Stimulated activated CD4-positive, alpha-beta T cell treated with anti-CD3 and anti-CD28 coated beads, Interleukin-15, amount 100 ng/mL, for 48 hours (primary cell): ENCODE measurements at regions not wholly inside any gene's neighbourhood (a gene's known extent, or its start where the extent isn't known, plus 50 kb on each side); places are given as distances from the start of the nearest gene placed in this dataset.
A peak's percentile ranks its signal among the peaks of the same experiment; 100 is the strongest.
"Not testable (repeated sequence)": the region's sequence is repeated elsewhere in the genome, so short reads cannot be mapped to it uniquely, and the experiment has no call there.

ENCODE experiments used
- DNase-seq, 2 donors: peaks; one replicate each; pipeline ENCODE4 v3.0.0-alpha.2; 2020; ENCODE audit warnings: low read depth in 2 of 2

DNA sequence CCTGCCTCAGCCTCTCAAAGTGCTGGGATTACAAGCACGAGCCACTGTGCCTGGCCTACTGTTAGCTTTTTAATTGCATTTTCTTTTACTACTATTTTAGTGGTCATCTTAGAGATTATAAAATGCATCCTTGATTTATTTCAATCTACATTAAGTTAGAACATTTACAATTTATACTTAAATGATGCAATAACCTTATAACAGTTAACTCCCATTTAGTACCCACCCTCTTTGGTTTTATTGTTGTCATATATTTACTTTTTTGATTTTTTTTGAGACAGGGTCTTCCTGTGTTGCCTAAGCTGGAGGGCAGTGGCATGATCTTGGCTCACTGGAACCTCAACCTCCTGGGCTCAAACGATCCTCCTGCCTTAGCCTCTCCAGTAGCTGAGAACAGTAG, 77.3 kb downstream of the PPCDC start:
- DNase-seq: no peak

GRCh38 chr15:75104804-75105557, 81.6 kb downstream of the PPCDC start:
- DNase-seq: no peak

- DNase-seq: no peak
Observed at GRCh38 chr15:75107516-75107907, 84.1 kb downstream of the PPCDC start.

GRCh38 chr15:75107908-75108838, 84.8 kb downstream of the PPCDC start:
- DNase-seq: peak; percentile 49 to 57

GRCh38 chr15:75109021-75109735, 85.8 kb downstream of the PPCDC start:
- no peak for DNase-seq

DNA sequence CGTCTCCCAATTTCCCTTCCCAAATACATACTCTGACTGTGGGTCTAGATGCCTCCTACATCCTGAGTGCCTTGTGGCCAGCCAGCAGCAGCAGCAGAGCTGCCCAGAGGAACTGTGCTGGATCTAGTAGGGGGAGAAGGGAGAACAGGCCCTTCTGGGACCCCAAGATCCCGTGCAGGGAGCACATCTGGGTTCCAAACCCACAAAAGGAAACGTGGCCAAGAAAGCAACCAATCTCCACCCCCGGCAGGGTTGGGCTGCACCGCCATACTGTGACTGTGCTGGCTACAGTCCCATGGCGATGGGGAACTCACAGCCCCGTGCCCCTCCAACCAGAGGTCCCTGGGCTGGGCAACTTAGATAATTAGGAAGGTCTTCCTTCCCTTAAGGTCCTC, 86.3 kb downstream of the PPCDC start:
- DNase-seq: no peak

DNA sequence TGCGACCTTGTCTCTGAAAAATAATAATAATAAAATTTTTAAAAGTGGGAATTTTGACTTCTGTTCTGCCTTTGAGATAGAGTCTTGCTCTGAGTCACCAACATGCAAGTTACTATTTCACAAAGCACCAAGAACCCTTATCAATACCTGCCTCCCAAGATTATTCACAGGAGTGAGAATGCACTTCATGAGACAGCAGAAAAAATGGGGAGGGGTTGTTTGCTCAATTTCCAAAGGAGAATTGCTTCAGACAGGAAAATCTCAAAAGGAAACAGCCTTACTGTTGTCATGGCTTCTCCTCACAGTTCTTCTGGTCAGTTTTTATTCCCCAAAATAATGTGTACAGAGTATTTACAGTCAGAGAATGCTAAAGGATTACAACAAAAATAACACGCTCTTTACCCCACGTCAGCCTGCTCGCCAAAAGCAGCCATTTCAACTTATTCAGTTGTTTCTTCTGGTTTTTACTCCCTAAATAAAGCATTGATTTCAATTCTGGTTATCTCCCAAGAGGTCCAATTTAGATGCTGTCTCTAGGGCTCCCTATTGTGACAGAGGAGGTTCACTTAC, 89.0 kb downstream of the PPCDC start:
- no peak for DNase-seq

DNA sequence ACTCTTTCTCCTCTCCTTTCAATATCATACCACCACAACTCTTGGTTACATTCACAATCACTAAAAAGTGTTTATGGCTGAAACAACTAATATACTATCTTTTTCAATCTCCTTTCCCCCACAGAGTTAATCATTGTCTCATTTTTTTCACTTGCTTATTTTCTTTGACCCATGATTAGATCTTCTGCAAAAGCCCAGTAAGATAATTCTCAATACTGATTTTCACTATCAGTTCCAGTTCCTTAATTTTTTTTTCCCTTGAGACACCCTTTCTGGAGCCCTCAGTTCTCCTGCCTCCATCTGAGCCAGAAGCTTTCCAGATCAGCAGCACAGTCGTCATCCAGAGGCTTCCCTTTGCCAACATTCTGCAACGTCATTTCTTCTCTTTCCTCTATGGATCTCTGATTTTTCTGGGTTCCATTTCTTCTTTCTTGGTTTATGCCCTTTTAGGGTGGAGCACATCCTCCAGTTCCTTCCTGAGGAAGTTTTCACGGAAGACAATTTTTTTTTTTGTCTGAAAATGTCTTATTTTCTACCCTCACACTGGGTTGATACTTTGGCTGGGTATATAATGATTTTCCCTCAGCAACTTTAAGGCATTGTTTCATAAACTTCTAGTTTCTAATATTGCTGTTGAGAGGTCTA, 88.7 kb upstream of the C15orf39 start:
- no peak for DNase-seq

DNA sequence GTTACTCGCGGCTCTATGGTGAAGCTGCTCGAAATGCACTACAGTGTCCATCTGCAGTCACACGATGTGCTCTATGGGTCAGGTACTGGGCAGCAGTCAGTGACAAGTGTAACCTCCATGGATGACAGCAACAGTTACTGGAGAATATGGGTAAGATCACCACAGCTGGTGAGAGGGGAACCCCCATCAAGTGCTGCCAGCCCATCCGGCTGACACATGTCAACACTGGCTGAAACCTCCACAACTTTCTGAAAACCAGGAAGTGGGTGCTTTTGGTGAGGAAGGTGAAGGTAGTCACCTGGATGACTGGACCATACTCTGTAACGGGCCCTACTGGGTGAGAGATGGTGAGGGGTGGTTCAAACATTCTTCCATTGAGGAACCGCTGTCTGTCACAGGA, 87.4 kb upstream of the C15orf39 start:
- no peak for DNase-seq

DNA sequence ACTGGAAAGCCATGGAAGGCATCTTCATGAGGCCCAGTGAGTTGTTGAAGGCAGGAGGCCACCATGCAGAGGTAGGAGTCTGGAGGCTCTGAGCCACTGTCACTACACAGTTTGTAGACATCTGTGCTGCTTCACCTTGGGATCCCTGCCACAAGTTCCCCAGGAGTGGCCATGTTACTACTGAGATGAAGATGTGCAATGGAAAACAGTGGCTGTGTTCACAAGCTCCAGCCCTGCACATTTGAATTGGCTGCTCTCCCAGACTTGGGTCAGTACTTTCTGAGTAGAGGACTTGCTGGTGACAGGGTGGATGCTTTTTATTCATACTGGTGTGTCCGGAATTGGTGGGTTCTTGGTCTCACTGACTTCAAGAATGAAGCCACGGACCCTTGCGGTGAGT, 86.9 kb upstream of the C15orf39 start:
- DNase-seq: no peak

GRCh38 chr15:75115411-75115913, 86.2 kb upstream of the C15orf39 start:
- DNase-seq: not testable (repeated sequence)

DNA sequence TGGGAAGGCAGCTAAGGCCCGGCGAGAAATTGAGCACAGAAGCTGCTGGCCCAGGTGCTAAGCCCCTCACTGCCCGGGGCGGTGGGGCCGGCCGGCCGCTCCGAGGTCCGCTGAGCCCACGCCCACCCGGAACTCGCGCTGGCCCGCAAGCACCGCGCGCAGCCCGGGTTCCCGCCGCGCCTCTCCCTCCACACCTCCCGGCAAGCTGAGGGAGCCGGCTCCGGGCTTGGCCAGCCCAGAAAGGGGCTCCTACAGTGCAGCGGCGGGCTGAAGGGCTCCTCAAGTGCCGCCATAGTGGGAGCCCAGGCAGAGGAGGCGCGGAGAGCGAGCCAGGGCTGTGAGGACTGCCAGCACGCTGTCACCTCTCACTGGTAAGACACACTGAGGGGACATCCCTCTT, 85.5 kb upstream of the C15orf39 start:
- not testable (repeated sequence) for DNase-seq

GRCh38 chr15:75117993-75118392, 83.7 kb upstream of the C15orf39 start:
- DNase-seq: no peak

DNA sequence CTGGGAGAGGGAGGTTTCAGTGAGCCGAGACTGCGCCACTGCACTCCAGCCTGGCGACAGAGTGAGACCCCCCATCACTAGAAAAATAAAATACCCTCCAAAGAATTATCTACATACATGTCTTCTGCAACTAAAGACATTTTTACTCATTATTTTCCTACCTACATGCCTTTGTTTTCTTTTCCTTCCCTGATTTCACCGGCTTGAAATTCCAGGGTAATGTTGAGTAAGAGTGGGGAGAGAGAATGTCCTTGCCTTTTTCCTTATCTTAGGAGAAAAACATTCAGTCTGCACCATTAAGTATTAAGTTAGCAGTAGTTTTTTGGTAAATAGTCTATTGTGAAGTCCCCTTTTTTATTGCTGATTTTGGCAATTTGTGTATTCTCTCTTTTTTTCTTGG, 82.4 kb upstream of the C15orf39 start:
- DNase-seq: not testable (repeated sequence)

DNA sequence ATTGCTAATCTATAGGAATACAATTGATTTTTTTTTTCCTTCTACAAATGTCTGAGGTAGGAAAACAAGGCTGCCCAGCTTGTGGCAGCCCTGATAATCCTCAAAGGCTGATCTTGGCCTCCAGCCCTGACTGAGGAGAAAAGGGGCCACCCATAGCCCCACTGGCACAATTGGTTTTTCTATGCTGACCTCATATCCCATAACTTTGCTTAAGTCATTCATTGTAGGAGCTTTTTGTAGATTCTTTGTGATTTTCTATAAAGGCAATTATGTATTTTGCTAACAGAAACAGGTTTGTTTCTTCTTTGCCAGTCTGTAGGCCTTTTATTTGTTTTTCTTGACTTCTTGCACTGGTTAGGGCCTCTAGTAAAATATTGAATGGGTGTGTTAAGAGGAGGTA, 80.2 kb upstream of the C15orf39 start:
- no peak for DNase-seq

GRCh38 chr15:75123395-75123794, 78.3 kb upstream of the C15orf39 start:
- DNase-seq: no peak

DNA sequence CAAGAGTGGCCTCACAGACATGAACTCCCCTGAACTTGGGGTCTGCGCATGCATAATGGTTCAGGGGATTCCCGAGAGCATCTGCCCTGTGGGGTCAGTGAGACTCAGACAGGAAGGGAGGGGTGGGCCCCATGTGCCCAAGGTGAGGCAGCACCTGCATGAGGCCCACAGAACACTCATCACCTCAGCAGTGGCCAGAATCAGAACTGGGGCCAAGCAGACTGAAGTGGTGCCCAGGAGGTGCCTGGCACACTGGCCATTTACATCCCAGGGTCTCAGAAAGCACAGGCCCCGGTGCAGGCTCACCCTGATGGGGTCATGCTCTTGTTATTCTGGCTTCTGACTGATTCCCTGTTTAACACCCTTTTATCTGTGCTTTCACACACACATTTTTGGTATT, 77.4 kb upstream of the C15orf39 start:
- DNase-seq: not testable (repeated sequence)

DNA sequence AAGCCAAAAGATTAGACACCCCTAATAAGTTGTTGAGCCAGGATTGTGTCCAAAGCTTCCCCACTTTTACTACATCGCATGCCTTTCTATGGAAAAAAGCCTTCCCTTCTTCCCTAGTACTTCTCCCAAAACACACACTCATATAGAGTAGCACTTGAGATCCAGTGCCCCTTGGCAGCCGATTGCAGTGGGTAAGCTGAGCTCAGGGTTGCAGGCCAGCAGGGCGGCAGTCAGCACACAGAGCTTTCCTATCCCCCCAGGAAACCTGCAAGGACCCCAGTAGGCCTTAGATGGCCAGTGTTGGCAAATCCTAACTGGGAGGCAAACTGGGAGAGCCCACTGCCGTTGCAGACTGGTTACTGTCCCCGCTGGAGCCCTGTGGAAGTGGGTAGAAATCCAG, 75.7 kb upstream of the C15orf39 start:
- DNase-seq: no peak

DNA sequence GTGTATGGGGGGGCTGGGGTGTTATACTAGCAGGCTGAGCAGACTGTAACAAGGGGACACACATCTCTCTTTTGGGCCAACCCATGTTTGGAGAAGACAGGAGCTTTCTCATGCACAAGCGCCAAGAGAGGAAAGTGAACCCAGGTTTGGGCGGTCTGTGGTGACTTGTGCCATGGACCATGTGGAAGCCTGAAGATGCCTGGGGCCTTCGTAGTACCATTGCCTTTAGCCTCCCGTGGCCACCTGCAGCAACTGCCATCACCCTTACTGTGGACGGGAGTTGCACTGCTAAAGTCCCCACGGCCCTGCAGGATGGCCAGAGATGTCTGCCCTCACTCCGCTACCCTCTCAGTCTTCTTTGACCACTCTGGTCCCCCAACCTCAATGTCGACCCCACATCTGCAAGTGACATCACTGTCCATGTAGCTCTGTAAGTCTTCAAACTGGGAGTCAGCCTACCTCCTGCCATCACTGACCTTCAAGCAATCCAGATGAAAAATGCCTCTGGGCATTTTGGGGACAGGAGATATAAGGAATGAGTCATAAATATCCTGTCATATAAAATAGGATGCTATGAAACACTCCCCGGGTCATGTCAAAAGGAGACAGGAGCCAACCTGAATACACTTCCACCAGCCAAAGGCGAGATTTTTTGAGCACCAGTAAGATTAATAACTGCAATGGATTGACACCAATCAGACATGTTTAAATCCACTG, 74.7 kb upstream of the C15orf39 start:
- DNase-seq: no peak

DNA sequence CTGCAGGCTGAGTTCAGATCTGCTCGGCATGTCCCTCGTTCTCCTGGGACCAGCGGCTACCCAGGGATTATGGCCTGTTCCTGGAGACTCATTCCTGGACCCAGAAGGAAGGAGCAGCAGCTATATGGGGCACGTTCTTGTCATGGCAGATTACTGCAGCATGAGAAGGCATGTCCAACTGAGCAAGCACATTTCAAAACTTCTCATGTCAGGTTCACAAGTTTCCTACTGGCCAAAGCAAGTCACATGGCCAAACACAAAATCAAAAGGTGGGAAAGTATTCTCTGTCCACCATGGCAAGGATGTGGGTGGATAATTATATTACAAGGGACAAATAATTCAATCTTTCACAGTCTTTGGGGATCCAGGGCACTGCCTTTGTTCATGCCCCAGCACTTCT, 71.9 kb upstream of the C15orf39 start:
- DNase-seq: no peak

GRCh38 chr15:75131269-75131643, 70.4 kb upstream of the C15orf39 start:
- no peak for DNase-seq
